Testis (tissue), 2 donors: ENCODE measurements at regions not wholly inside any gene's neighbourhood (a gene's known extent, or its start where the extent isn't known, plus 50 kb on each side); places are given as distances from the start of the nearest gene placed in this dataset.

Experiments
- DNase-seq: peaks from one replicate; pipeline ENCODE4 v3.0.0-alpha.2; 2019
- H3K27ac ChIP-seq, 2 donors: fragments of 200-600 bp; sonication (generic); one replicate each; pipeline ENCODE4 v1.5.1; 2019
- H3K27me3 ChIP-seq: fragments of 200-600 bp; sonication (generic); one replicate; pipeline ENCODE4 v1.5.1; 2019
- H3K36me3 ChIP-seq: fragments of 200-600 bp; sonication (generic); one replicate; pipeline ENCODE4 v1.5.1; 2017; ENCODE audit warnings: low read depth; ENCODE audit errors: missing control alignments
- H3K4me1 ChIP-seq: fragments of 200-600 bp; sonication (generic); one replicate; pipeline ENCODE4 v1.5.1; 2019
- H3K4me3 ChIP-seq, 2 donors: fragments of 200-600 bp; sonication (generic); one replicate each; pipeline ENCODE4 v1.5.1; 2017 to 2019
- H3K9me3 ChIP-seq: fragments of 200-600 bp; sonication (generic); one replicate; pipeline ENCODE4 v1.5.1; 2017
- POLR2A ChIP-seq: fragments of 450-650 bp; IDR thresholded peaks from one replicate; pipeline ENCODE4 v1.6.1; 2017; ENCODE audit warnings: antibody characterized with exemption, mild to moderate bottlenecking, moderate library complexity
- WGBS, 2 donors: methylation state at CpG; one replicate each; pipeline ENCODE4 v1.1.5; 2018; 5-methylcytosine and 5-hydroxymethylcytosine counted together
- intact Hi-C: fragments of 100-400 bp; cut with DNase I; formaldehyde crosslinking; loops from one replicate; pipeline ENCODE4 v1.15.1; 2023; ENCODE audit warnings: low total_unique reads
- TF ChIP-seq, protein P1 (sequence below), 3 experiments: fragments of 450-650 bp in 2 of 3; fragments of 200-600 bp in 1 of 3; sonication (generic) in 1 of 3; IDR thresholded peaks; one replicate each; pipeline ENCODE4 v1.5.1; 2016 to 2019; ENCODE audit warnings: antibody characterized with exemption in 3 of 3, mild to moderate bottlenecking in 2 of 3, moderate library complexity in 1 of 3

DNA sequence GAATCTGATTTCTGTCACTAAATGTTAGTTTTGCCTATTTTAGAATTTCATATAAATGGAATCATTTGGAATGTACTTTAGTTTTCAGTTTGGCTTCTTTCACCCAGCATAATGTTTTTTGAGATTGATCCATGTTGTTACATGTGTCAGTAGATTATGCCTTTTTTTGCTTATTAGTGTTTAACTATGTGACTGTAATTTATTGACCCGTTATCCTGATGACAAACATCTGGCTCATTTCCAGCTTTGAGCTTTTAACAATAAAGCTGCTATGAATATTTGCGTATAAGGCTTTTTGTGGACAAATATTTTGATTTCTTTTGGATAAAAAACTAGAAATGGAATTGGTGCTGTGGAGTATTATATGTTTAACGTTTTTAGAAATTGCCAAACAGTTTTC, 254.5 kb upstream of the CFAP20DC start:
- 64 to 66% methylated on average over 3 of the region's 3 CpGs for WGBS, 2 donors
- H3K27ac ChIP-seq: no peak overlapping the region
- DNase-seq: no peak
- no peak overlapping the region for H3K4me3 ChIP-seq
- no peaks in the 10 kb centered on the region for H3K27me3 ChIP-seq
- no peaks in the 10 kb centered on the region for H3K4me1 ChIP-seq
- TF ChIP-seq, protein P1, sequence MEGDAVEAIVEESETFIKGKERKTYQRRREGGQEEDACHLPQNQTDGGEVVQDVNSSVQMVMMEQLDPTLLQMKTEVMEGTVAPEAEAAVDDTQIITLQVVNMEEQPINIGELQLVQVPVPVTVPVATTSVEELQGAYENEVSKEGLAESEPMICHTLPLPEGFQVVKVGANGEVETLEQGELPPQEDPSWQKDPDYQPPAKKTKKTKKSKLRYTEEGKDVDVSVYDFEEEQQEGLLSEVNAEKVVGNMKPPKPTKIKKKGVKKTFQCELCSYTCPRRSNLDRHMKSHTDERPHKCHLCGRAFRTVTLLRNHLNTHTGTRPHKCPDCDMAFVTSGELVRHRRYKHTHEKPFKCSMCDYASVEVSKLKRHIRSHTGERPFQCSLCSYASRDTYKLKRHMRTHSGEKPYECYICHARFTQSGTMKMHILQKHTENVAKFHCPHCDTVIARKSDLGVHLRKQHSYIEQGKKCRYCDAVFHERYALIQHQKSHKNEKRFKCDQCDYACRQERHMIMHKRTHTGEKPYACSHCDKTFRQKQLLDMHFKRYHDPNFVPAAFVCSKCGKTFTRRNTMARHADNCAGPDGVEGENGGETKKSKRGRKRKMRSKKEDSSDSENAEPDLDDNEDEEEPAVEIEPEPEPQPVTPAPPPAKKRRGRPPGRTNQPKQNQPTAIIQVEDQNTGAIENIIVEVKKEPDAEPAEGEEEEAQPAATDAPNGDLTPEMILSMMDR (IDR thresholded peaks at IDR 0.05): no peak
- no peak for TF ChIP-seq POLR2A
- intact Hi-C loops: no loop called here
- H3K36me3 ChIP-seq: no peaks in the 10 kb centered on the region
- no peaks in the 10 kb centered on the region for H3K9me3 ChIP-seq

DNA sequence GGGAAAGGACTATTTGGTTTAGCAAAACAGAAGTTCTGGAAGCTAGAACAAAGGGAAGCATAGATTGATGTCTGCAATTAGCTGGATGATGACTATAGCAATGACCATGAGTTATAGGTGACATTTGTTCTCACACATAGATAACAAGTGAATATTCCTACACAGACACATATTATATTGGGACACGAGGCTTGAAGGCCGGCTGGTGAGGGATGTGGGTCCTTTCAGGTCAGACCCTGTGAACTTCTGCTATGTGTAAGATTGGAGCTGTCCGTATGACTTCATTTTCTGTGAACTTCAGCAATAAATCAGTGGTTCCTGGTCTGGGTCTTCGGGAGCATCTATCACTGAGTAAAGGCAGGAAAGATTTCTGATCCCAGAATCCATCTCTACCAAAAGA, 253.6 kb upstream of the CFAP20DC start:
- WGBS, 2 donors: 66 to 67% methylated on average over 4 of the region's 4 CpGs
- no peaks in the 10 kb centered on the region for H3K9me3 ChIP-seq
- no peak overlapping the region for H3K27ac ChIP-seq
- no peaks in the 10 kb centered on the region for H3K27me3 ChIP-seq
- no peaks in the 10 kb centered on the region for H3K36me3 ChIP-seq
- TF ChIP-seq, protein P1 (IDR thresholded peaks at IDR 0.05): no peak
- no peak for TF ChIP-seq POLR2A
- H3K4me3 ChIP-seq: no peak overlapping the region
- no peak for DNase-seq
- intact Hi-C loops: no loop called here
- H3K4me1 ChIP-seq: no peaks in the 10 kb centered on the region

DNA sequence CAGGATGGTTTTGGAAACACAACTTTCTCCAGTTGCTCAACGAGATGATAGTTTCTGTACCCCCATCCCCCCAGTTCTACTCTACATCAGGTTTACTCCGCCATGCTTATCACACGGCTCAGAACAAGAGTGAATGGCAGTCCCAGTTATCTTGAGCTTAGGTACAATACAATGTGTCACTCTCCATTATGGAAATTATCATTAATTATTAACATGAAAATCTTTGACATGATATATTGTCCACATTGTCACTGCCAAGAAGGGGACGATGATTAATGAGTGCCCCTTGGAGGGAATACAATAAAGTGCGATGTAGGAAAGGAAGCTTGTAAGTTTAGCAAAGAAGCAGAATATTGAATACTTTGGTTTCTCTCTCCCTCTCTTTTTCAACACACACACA, 252.6 kb upstream of the CFAP20DC start:
- intact Hi-C loops: no loop called here
- Histone ChIP-seq H3K9me3 (no peaks in the 10 kb centered on the region), H3K27ac (no peak overlapping the region), H3K36me3 (no peaks in the 10 kb centered on the region), H3K4me1 (no peaks in the 10 kb centered on the region), H3K4me3 (no peak overlapping the region), H3K27me3 (no peaks in the 10 kb centered on the region)
- 88 to 93% methylated on average over 5 of the region's 5 CpGs for WGBS, 2 donors
- TF ChIP-seq POLR2A: no peak
- TF ChIP-seq, protein P1 (IDR thresholded peaks at IDR 0.05): no peak
- no peak for DNase-seq

DNA sequence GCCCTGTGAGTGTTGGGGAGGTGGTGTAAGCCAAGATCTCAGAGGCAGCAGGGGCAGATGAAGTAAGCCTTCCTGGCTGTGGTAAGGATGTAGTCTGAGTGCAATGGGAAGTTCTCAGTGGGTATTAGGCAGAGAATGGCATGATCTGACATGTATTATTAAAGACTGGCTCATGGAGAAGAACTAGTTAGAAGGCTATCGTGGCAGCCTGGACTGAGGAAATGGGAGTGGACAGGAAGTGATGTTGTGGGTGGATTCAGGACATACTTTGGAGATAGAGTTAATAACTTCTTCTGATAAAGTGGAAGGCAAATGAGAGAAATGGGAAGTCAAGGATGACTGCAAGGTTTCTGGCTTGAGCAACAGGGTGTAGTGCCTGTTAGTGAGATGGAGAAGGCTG, 250.9 kb upstream of the CFAP20DC start:
- no peak overlapping the region for H3K27ac ChIP-seq
- intact Hi-C loops: no loop called here

DNA sequence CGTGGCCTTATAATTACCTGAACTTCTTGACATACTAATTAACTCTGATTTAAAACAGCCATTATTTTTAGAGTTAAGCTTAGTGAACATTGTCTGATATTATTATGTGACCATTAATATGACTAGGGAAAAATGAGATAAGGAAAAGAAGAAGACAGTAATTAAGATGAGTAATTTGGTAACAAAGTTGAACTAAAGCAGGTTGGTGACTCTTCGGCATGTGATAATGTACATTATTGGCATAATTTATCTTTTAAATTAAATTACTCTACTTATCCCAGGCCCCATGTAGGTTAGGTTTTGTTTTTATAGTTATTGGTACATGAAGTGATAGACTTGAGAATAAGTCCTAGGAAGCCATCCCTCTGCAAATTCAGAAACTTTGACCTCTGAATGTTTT, 249.7 kb upstream of the CFAP20DC start:
- TF ChIP-seq, protein P1 (IDR thresholded peaks at IDR 0.05): no peak
- no peak for TF ChIP-seq POLR2A
- intact Hi-C loops: no loop called here
- WGBS, 2 donors: 61 to 64% methylated on average over 2 of the region's 2 CpGs

More for the DNA sequence above, 250.9 kb upstream of the CFAP20DC start:
- Histone ChIP-seq H3K27me3 (no peaks in the 10 kb centered on the region), H3K9me3 (no peaks in the 10 kb centered on the region), H3K4me3 (no peak overlapping the region), H3K4me1 (no peaks in the 10 kb centered on the region), H3K36me3 (no peaks in the 10 kb centered on the region)
- TF ChIP-seq, protein P1 (IDR thresholded peaks at IDR 0.05): no peak
- TF ChIP-seq POLR2A: no peak
- WGBS, 2 donors: 33 to 47% methylated on average over 1 of the region's 1 CpG
- no peak for DNase-seq

More for the DNA sequence above, 249.7 kb upstream of the CFAP20DC start:
- Histone ChIP-seq H3K36me3 (no peaks in the 10 kb centered on the region), H3K4me3 (no peak overlapping the region), H3K4me1 (no peaks in the 10 kb centered on the region), H3K27me3 (no peaks in the 10 kb centered on the region), H3K27ac (no peak overlapping the region), H3K9me3 (no peaks in the 10 kb centered on the region)
- no peak for DNase-seq
